Liver (tissue), 8 donors: ENCODE measurements at regions not wholly inside any gene's neighbourhood (a gene's known extent, or its start where the extent isn't known, plus 50 kb on each side); places are given as distances from the start of the nearest gene placed in this dataset.

Experiments used
- DNase-seq: peaks from one replicate; pipeline ENCODE4 v3.0.0-alpha.2; 2017; ENCODE audit warnings: low spot score
- H3K27ac ChIP-seq, 2 donors: one replicate each; pipeline ENCODE4 v1.7.0; 2013; ENCODE audit warnings: inconsistent platforms in 2 of 2, low read length in 2 of 2, control low read depth in 1 of 2, low read depth in 1 of 2, mild to moderate bottlenecking in 1 of 2
- H3K27me3 ChIP-seq, 4 donors: one replicate each; pipeline versions ENCODE4 v1.6.1 to v1.7.0; 2013; ENCODE audit warnings: low read length in 3 of 4, inconsistent platforms in 1 of 4, mild to moderate bottlenecking in 1 of 4, moderate library complexity in 1 of 4; ENCODE audit not compliant: control insufficient read depth in 4 of 4, insufficient read depth in 4 of 4
- H3K36me3 ChIP-seq, 4 donors: one replicate each; pipeline versions ENCODE4 v1.6.1 to v1.7.0; 2013; ENCODE audit warnings: low read length in 3 of 4, mild to moderate bottlenecking in 3 of 4, low read depth in 1 of 4, moderate library complexity in 1 of 4; ENCODE audit not compliant: control insufficient read depth in 4 of 4, insufficient read depth in 3 of 4
- H3K4me1 ChIP-seq, 4 donors: one replicate each; pipeline versions ENCODE4 v1.6.1 to v1.7.0; 2013; ENCODE audit warnings: low read length in 3 of 4, mild to moderate bottlenecking in 3 of 4, moderate library complexity in 1 of 4; ENCODE audit not compliant: control insufficient read depth in 4 of 4, insufficient read depth in 4 of 4
- H3K4me3 ChIP-seq, 3 donors: one replicate each; pipeline versions ENCODE4 v1.6.1 to v1.7.0; 2013; ENCODE audit warnings: low read length in 3 of 3, control low read depth in 1 of 3, low read depth in 1 of 3, mild to moderate bottlenecking in 1 of 3
- H3K9ac ChIP-seq, 2 donors: one replicate each; pipeline ENCODE4 v1.7.0; 2013; ENCODE audit warnings: low read length in 2 of 2, mild to moderate bottlenecking in 2 of 2, moderate library complexity in 2 of 2, control low read depth in 1 of 2, low read depth in 1 of 2
- H3K9me3 ChIP-seq, 4 donors: one replicate each; pipeline versions ENCODE4 v1.6.1 to v1.7.0; 2013; ENCODE audit warnings: low read length in 3 of 4; ENCODE audit not compliant: control insufficient read depth in 4 of 4
- EGR1 ChIP-seq, 2 donors: IDR thresholded peaks; 2 replicates each; pipeline ENCODE4 v1.6.1; 2016 to 2018; ENCODE audit warnings: antibody characterized with exemption in 2 of 2, low read depth in 2 of 2
- FOXA1 ChIP-seq: IDR thresholded peaks from 2 replicates; pipeline ENCODE4 v1.6.1; 2016; ENCODE audit warnings: antibody characterized with exemption
- FOXA2 ChIP-seq: IDR thresholded peaks from 2 replicates; pipeline ENCODE4 v1.6.1; 2016; ENCODE audit warnings: antibody characterized with exemption
- GABPA ChIP-seq, 2 donors: IDR thresholded peaks in 1 of 2; conservative IDR thresholded peaks in 1 of 2; 2 replicates each; pipeline ENCODE4 v1.6.1; 2016; ENCODE audit warnings: antibody characterized with exemption in 2 of 2, mild to moderate bottlenecking in 1 of 2, moderate library complexity in 1 of 2
- HNF4A ChIP-seq, 2 donors: conservative IDR thresholded peaks; 2 replicates each; pipeline ENCODE4 v1.6.1; 2016; ENCODE audit warnings: antibody characterized with exemption in 2 of 2, mild to moderate bottlenecking in 2 of 2
- HNF4G ChIP-seq: IDR thresholded peaks from 2 replicates; pipeline ENCODE4 v1.6.1; 2016; ENCODE audit warnings: antibody characterized with exemption
- JUND ChIP-seq, 2 donors: IDR thresholded peaks; 2 replicates each; pipeline ENCODE4 v1.6.1; 2016; ENCODE audit warnings: antibody characterized with exemption in 2 of 2
- NR2F2 ChIP-seq: IDR thresholded peaks from 2 replicates; pipeline ENCODE4 v1.6.1; 2016; ENCODE audit warnings: antibody characterized with exemption
- RAD21 ChIP-seq, 2 donors: IDR thresholded peaks; 2 replicates each; pipeline ENCODE4 v1.6.1; 2016; ENCODE audit warnings: antibody characterized with exemption in 2 of 2, mild to moderate bottlenecking in 2 of 2
- RXRA ChIP-seq, 2 donors: IDR thresholded peaks; 2 replicates each; pipeline ENCODE4 v1.6.1; 2017 to 2018; ENCODE audit warnings: antibody characterized with exemption in 2 of 2, mild to moderate bottlenecking in 1 of 2
- SP1 ChIP-seq: IDR thresholded peaks from 2 replicates; pipeline ENCODE4 v1.6.1; 2018; ENCODE audit warnings: antibody characterized with exemption, mild to moderate bottlenecking
- TAF1 ChIP-seq: conservative IDR thresholded peaks from 2 replicates; pipeline ENCODE4 v1.6.1; 2016; ENCODE audit warnings: antibody characterized with exemption, mild to moderate bottlenecking
- YY1 ChIP-seq: IDR thresholded peaks from 2 replicates; pipeline ENCODE4 v1.6.1; 2016; ENCODE audit warnings: antibody characterized with exemption, mild to moderate bottlenecking
- WGBS: extraction: QIAGEN DNeasy Blood & Tissue Kit; methylation state at CpG from one replicate; pipeline ENCODE4 v1.1.7; 2013; 5-methylcytosine and 5-hydroxymethylcytosine counted together
- TF ChIP-seq, protein P1 (sequence below): IDR thresholded peaks from 2 replicates; pipeline ENCODE4 v1.6.1; 2016; ENCODE audit warnings: antibody characterized with exemption, mild to moderate bottlenecking
- TF ChIP-seq, protein P2 (sequence below): fragments of 150-350 bp; IDR thresholded peaks from 2 replicates; pipeline ENCODE4 v1.5.1; 2017; ENCODE audit warnings: improper control_type of control experiment, low read depth, low read length; ENCODE audit not compliant: missing input control
- TF ChIP-seq, protein P3 (sequence below): IDR thresholded peaks from 2 replicates; pipeline ENCODE4 v1.6.1; 2016; ENCODE audit warnings: antibody characterized with exemption
- TF ChIP-seq, protein P4 (sequence below): IDR thresholded peaks from 2 replicates; pipeline ENCODE4 v1.6.1; 2016; ENCODE audit warnings: antibody characterized with exemption
- TF ChIP-seq, protein P5 (sequence below): IDR thresholded peaks from 2 replicates; pipeline ENCODE4 v1.6.1; 2016; ENCODE audit warnings: antibody characterized with exemption
- donor health status: healthy.
- donor health status: healthy.
- donor health status: healthy.
- donor health status: healthy.
- donor health status: healthy.

DNA sequence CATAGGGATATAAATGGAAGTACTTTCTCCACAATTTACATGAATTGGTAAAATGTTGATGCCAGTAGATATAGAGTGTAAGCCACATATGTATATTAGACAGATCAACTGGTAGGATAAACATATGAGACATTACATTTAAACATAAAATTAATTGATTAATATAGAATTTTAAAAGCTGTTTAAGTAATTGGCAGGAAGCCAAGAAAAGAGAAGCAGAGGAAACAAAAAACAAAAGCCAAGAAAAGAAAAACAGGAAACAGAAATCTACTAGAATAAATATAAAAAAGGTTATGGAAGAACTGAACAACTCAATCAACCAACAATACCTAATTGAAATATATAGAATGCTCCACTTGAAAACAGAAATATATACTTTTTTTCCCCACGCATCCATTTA, 920.1 kb upstream of the TMEFF2 start:
- Histone ChIP-seq H3K36me3 (no peaks in the 10 kb centered on the region), H3K9me3 (no peaks in the 10 kb centered on the region), H3K4me3 (no peak overlapping the region), H3K9ac (no peak overlapping the region), H3K4me1 (no peaks in the 10 kb centered on the region), H3K27ac (no peak overlapping the region), H3K27me3 (no peaks in the 10 kb centered on the region)
- DNase-seq: no peak
- TF ChIP-seq RXRA (IDR thresholded peaks at IDR 0.05) (no peak), GABPA (IDR thresholded peaks at IDR 0.05 in 1 of 2, conservative IDR thresholded peaks at IDR 0.05 in 1 of 2) (no peak), EGR1 (IDR thresholded peaks at IDR 0.05; ENCODE audit: low read depth in 2 of 2) (no peak), TAF1 (no peak), SP1 (no peak), HNF4A (conservative IDR thresholded peaks at IDR 0.05) (no peak), HNF4G (no peak), YY1 (no peak), FOXA1 (no peak)
- TF ChIP-seq, protein P1, sequence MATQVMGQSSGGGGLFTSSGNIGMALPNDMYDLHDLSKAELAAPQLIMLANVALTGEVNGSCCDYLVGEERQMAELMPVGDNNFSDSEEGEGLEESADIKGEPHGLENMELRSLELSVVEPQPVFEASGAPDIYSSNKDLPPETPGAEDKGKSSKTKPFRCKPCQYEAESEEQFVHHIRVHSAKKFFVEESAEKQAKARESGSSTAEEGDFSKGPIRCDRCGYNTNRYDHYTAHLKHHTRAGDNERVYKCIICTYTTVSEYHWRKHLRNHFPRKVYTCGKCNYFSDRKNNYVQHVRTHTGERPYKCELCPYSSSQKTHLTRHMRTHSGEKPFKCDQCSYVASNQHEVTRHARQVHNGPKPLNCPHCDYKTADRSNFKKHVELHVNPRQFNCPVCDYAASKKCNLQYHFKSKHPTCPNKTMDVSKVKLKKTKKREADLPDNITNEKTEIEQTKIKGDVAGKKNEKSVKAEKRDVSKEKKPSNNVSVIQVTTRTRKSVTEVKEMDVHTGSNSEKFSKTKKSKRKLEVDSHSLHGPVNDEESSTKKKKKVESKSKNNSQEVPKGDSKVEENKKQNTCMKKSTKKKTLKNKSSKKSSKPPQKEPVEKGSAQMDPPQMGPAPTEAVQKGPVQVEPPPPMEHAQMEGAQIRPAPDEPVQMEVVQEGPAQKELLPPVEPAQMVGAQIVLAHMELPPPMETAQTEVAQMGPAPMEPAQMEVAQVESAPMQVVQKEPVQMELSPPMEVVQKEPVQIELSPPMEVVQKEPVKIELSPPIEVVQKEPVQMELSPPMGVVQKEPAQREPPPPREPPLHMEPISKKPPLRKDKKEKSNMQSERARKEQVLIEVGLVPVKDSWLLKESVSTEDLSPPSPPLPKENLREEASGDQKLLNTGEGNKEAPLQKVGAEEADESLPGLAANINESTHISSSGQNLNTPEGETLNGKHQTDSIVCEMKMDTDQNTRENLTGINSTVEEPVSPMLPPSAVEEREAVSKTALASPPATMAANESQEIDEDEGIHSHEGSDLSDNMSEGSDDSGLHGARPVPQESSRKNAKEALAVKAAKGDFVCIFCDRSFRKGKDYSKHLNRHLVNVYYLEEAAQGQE: no peak
- TF ChIP-seq, protein P2, sequence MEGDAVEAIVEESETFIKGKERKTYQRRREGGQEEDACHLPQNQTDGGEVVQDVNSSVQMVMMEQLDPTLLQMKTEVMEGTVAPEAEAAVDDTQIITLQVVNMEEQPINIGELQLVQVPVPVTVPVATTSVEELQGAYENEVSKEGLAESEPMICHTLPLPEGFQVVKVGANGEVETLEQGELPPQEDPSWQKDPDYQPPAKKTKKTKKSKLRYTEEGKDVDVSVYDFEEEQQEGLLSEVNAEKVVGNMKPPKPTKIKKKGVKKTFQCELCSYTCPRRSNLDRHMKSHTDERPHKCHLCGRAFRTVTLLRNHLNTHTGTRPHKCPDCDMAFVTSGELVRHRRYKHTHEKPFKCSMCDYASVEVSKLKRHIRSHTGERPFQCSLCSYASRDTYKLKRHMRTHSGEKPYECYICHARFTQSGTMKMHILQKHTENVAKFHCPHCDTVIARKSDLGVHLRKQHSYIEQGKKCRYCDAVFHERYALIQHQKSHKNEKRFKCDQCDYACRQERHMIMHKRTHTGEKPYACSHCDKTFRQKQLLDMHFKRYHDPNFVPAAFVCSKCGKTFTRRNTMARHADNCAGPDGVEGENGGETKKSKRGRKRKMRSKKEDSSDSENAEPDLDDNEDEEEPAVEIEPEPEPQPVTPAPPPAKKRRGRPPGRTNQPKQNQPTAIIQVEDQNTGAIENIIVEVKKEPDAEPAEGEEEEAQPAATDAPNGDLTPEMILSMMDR: no peak
- TF ChIP-seq, protein P3, sequence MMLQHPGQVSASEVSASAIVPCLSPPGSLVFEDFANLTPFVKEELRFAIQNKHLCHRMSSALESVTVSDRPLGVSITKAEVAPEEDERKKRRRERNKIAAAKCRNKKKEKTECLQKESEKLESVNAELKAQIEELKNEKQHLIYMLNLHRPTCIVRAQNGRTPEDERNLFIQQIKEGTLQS: no peak
- TF ChIP-seq, protein P4, sequence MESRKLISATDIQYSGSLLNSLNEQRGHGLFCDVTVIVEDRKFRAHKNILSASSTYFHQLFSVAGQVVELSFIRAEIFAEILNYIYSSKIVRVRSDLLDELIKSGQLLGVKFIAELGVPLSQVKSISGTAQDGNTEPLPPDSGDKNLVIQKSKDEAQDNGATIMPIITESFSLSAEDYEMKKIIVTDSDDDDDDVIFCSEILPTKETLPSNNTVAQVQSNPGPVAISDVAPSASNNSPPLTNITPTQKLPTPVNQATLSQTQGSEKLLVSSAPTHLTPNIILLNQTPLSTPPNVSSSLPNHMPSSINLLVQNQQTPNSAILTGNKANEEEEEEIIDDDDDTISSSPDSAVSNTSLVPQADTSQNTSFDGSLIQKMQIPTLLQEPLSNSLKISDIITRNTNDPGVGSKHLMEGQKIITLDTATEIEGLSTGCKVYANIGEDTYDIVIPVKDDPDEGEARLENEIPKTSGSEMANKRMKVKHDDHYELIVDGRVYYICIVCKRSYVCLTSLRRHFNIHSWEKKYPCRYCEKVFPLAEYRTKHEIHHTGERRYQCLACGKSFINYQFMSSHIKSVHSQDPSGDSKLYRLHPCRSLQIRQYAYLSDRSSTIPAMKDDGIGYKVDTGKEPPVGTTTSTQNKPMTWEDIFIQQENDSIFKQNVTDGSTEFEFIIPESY: no peak
- 95% methylated on average over 1 of the region's 1 CpG for WGBS

DNA sequence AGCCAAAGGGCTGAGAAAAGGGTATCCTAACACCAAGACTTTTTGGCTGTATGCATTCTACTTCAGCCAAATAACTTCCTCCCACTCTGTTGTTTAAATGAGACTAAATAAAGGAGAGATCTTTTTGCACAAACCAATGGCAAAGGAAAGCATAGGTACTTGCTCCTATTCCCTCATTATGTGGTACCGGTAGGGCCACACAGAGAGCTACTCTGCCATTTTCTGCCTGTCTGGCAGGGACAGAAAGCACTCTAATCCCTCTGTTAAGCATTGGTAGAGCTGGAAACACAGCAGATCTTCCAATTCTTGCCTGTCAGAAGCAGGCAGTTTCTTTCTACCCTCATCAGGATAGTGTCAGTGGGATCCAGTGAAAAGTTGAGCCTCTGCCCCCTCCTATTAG, 918.3 kb upstream of the TMEFF2 start:
- TF ChIP-seq JUND (IDR thresholded peaks at IDR 0.05) (no peak), FOXA1 (no peak), RAD21 (IDR thresholded peaks at IDR 0.05) (no peak), RXRA (IDR thresholded peaks at IDR 0.05) (no peak), GABPA (IDR thresholded peaks at IDR 0.05 in 1 of 2, conservative IDR thresholded peaks at IDR 0.05 in 1 of 2) (no peak), HNF4G (no peak), NR2F2 (no peak), YY1 (no peak), EGR1 (IDR thresholded peaks at IDR 0.05; ENCODE audit: low read depth in 2 of 2) (no peak), SP1 (no peak), FOXA2 (no peak), TAF1 (no peak)
- TF ChIP-seq, protein P4: no peak
- TF ChIP-seq, protein P2: no peak
- TF ChIP-seq, protein P5, sequence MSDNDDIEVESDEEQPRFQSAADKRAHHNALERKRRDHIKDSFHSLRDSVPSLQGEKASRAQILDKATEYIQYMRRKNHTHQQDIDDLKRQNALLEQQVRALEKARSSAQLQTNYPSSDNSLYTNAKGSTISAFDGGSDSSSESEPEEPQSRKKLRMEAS: no peak
- Histone ChIP-seq H3K4me1 (no peaks in the 10 kb centered on the region), H3K9me3 (no peaks in the 10 kb centered on the region), H3K9ac (no peak overlapping the region), H3K36me3 (no peaks in the 10 kb centered on the region), H3K4me3 (no peak overlapping the region), H3K27ac (no peak overlapping the region), H3K27me3 (no peaks in the 10 kb centered on the region)
- no peak for DNase-seq
- WGBS: 95% methylated on average over 1 of the region's 1 CpG
